ENCODE measurements at regions not wholly inside any gene's neighbourhood (a gene's known extent, or its start where the extent isn't known, plus 50 kb on each side); places are given as distances from the start of the nearest gene placed in this dataset.
"Not testable (repeated sequence)": the region's sequence is repeated elsewhere in the genome, so short reads cannot be mapped to it uniquely, and the experiment has no call there.

- DNase-seq, result no peak
These were observed 180.2 kb upstream of the RAB6C start for GRCh38 chr2:129799036-129799958.

GRCh38 chr2:129800285-129800684, 179.2 kb upstream of the RAB6C start:
- no peak for DNase-seq

DNA sequence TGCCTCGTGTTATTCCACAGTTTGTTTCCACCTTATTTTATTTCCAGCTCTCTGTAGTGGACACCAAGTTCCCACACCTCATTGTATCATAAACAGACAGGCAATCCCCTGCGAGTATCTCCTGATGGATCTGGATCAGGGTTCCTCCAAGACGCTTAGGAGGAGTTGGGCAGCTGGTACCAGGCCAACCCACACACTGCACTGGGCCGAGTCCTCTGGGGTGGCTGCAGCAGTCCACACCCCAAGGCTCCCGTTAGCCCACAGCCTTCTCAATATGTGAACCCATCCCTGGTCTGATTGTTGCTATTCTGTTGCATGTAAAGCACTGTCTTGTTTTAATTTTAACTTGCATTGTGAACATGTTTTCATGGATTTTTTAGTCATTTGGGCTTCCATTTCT, 178.8 kb upstream of the RAB6C start:
- DNase-seq, result no peak

- DNase-seq, result no peak
These were observed 177.9 kb upstream of the RAB6C start for GRCh38 chr2:129801575-129801974.

DNA sequence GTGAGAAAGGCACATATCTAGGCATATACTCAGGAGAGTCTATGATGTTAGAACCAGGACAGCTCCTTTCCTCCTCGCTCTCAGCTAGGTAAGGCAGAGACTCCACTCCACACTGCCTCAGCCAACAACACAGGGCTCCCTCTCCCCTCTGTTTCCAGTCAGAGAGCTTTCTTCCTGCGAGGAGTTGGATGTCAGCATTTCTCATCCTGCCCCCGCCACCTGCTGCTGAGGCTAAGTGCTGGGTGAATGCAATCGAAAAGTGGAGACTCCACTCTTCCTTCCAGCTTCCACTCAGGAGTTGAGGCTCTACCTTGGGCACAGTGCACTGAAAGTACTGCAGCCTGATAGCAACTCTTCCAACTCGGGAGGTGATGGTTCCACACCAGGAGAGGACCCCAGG, 177.2 kb upstream of the RAB6C start:
- DNase-seq, result no peak

DNA sequence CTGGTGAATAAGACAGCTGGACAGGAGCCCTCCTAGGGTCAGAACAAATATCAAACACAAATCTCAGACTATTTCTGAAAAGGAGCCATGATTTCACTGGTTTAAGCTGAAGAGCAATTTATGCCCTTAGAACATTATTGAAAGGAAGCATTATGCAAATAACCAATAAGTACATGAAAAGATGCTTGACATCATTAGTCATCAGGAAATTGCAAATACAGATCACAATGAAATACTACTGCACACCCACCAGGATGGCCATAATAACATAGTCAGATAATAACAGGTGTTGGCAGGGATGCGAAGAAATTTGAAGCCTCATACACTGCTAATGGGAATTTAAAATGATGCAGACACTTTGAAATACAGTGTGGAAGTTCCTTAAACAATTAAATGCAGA, 176.4 kb upstream of the RAB6C start:
- DNase-seq, result no peak

- no peak for DNase-seq
These were observed 175.6 kb upstream of the RAB6C start for GRCh38 chr2:129803871-129804270.

DNA sequence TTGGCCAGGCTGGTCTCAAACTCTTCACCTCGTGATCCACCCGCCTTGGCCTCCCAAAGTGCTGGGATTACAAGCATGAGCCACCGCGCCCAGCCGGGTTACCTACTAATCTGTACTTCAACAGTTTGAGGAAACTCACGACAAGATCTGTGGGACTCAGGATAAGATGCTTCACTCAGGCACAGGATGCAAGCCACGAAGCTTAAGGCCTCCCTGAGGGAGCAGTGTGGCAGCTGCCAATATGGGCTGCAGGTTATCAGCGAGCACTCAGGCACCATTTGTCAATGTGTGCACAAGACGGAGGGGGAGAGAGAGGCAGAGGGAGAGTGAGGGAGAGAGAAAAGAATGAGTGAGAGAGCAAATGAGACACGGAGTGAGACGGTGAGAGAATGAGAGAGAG, 173.6 kb upstream of the RAB6C start:
- DNase-seq, result no peak

DNA sequence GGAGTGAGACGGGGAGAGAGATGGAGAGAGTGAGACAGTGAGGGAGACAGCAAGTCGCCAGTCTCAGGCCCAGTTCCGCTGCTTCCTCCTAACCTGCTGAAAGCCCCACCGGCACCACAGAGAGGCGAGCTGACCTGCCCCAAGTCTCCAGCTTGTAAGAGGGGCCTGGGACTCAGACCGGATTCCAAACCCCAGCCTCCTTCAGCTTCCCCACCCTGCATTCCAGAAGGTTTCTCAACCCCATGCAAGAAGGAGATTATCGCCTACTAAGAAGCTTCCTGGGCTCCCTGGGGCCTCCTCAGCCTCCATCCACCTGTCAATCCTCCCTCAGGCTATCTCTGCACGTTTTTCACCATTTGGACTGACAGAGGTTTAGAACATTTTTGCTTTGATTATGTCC, 173.1 kb upstream of the RAB6C start:
- no peak for DNase-seq

GRCh38 chr2:129806990-129807389, 172.5 kb upstream of the RAB6C start:
- DNase-seq, result peak; percentile 26

GRCh38 chr2:129807642-129808338, 171.7 kb upstream of the RAB6C start:
- DNase-seq, result not testable (repeated sequence)

DNA sequence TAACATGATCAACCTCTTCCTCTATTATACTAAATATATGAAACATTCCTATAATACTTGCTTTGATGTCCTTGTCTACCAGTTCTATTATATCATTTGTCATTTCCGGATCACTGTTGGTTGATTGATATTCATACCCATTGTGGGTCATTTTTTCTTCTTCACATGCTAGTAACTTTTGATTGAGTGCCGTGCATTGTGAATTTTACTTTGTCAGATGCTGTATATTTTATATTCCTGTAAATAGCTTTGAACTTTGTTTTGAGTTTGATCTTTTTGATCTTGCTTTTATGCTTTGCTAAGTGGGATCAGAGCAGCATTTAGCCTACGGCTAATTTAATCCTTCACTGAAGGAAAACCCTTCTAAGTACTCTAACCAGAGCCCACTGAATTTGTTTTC, 168.9 kb upstream of the RAB6C start:
- DNase-seq, result no peak

GRCh38 chr2:129812071-129812470, 167.4 kb upstream of the RAB6C start:
- DNase-seq, result no peak

DNA sequence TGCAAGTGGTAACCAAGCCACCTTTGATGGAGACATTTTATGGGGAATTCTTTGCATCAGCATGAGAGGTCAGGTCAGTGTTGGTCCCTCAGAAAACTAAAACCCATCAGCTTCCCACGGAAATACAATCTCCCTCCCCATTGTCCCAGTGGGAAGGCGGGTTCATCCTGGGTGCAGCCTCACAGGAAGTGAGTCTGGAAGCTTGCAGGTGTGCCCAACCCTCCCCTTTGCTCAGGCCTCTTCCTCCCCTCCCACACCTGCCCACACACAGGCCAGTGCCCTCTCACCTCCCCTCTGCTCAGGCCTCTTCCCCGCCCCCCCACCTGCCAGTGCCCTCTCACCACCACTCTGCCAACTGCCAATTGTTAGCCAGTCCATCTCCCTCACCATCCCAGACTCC, 166.8 kb upstream of the RAB6C start:
- DNase-seq, result no peak

- peak; percentile 3 for DNase-seq
These were observed 166.1 kb upstream of the RAB6C start for GRCh38 chr2:129813404-129813803.

DNA sequence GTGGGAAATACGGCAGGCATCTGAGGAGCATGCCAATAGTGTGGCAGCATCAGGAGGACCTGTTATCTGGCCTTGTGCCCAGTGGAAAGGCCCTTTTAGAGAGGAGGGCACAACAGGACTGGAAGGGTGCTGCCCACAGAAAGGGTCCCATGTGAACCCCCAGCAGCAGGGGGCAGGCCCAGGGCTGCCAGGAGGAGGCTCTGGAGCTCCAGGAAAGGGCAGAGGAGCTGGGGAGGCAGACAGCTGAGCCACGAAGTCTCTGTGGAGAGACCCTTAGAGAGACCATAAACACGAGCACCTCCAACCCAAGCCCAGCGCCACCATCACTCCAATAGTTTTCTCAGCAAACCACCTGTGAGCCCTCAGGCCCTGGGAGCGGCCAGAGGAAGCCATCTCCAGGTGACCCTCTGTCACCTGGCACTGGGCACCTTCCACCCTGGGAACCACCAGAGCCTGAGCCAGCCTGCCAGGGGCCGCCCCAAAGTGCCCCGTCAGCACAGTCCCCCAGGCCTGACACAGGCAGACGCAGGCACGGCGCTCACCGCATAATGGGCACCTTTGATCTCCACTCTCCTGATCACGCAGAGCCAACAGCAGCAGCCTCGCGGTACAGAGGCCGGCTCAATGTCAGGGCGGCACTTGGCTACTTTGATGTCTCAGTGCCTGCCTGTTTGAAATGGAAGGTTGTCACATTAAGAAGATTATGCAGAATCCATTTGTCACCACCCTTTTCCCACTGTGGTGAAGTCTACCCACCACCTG, 162.5 kb upstream of the RAB6C start:
- DNase-seq, result no peak

DNA sequence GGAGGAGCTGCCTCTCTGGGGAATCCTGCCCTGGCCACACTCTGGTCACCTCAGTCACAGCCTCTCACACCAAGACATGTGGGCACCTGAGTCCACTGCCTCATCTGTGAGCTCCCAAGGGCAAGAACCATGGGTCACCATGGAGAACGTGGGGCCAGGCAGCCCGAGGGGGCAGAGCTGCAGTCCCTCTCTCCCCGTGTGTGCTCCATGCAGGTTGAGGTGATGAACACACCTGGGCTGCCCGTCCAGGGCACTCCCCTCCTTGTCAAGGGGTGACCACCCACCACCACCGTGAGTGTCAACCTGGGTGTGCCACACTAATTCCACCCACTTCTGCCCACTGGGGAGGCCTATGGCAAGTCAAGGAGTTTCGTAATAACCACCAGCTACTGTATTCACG, 159.6 kb upstream of the RAB6C start:
- DNase-seq, result no peak

GRCh38 chr2:129820908-129821307, 158.6 kb upstream of the RAB6C start:
- no peak for DNase-seq

DNA sequence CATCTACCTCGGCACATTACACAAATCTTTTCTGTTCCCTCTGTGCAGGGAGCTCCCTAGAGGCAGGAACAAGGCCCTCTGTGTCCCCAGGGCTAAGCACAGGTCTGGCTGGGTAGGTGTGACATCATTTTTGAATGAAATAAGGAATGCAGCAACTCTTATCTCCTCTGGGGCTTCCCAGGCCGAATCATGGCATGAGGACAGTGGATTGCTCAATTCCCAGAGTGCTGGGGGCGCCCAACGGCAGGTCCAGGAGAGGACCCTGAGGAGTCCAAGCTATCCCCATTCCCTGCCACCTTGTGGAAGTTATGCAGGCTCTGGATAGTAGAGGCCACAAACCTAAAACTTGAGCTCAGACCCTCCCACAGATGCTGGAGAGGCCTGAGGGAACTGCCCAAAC, 158.0 kb upstream of the RAB6C start:
- DNase-seq, result no peak

DNA sequence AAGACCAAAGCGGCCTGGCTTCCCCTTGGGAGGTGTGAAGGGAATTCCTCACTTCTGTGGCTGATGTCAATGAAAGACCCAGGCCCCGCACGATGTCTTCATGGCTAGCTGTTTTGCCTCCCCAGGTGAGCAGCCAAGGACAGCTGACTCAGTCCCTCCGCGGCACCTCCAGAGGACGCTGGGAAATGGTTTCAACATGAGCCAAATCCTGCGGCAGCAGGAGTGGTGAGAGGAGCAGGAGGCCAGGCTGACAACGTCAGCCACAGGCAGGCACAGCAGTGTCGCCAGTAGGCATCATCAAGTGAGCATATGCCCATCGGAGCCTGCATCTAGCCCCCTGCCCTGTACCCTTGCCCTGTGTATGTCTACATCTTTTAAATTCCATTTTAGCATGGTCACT, 156.4 kb upstream of the RAB6C start:
- DNase-seq, result no peak

- no peak for DNase-seq
These were observed 152.0 kb upstream of the RAB6C start for GRCh38 chr2:129827311-129828090.

DNA sequence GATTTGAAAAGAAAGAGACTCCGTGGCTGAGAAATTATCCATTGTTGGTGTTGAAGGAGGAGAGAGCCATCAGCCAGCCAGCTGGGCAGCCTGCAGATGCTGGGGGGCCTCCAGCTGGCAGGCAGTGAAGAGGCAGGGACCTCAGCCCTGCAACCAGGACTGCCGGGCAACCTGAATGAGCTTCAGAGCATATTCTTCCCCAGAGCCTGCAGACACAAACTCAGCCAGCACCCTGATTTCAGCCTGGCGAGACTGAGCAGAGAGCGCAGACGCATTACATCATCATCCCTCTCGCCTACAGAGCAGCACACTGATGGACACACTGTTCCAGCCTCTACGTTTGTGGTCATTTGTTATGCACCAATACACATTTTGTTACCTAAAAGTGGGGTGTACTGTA, 150.7 kb upstream of the RAB6C start:
- no peak for DNase-seq

- no peak for DNase-seq
These were observed 149.9 kb upstream of the RAB6C start for GRCh38 chr2:129829588-129829987.

All from NCI-H526 treated with DMSO at 0.1 percent for 48 hours (cell line).